ENCODE measurements at regions not wholly inside any gene's neighbourhood (a gene's known extent, or its start where the extent isn't known, plus 50 kb on each side); places are given as distances from the start of the nearest gene placed in this dataset.

GRCh38 chr2:186980117-186980442, 131.1 kb upstream of the ZSWIM2 start:
- TF ChIP-seq CBFB (CRISPR knock-in tag; IDR thresholded peaks at IDR 0.05) = no peak
- TF ChIP-seq STAT5A (IDR thresholded peaks at IDR 0.05; ENCODE audit: borderline replicate concordance, low read length) = no peak
- TF ChIP-seq ZNF584 (CRISPR knock-in tag; IDR thresholded peaks at IDR 0.05; ENCODE audit: low read depth) = no peak
- TF ChIP-seq ELK1 (CRISPR knock-in tag; IDR thresholded peaks at IDR 0.05) = no peak
- no peak for TF ChIP-seq SMAD1 (IDR thresholded peaks at IDR 0.05; ENCODE audit: low read depth, low read length, partially characterized antibody)
- no peak for TF ChIP-seq TEAD4 (IDR thresholded peaks at IDR 0.05; ENCODE audit: low read length)
- no peak for TF ChIP-seq TEAD4 (CRISPR knock-in tag; IDR thresholded peaks at IDR 0.05; ENCODE audit: borderline replicate concordance)

Measured in K562 (cell line).